Cerebellar cortex (tissue), 1 donor: ENCODE measurements at regions not wholly inside any gene's neighbourhood (a gene's known extent, or its start where the extent isn't known, plus 50 kb on each side); places are given as distances from the start of the nearest gene placed in this dataset.
A peak's percentile ranks its signal among the peaks of the same experiment; 100 is the strongest.

Experiments
- DNase-seq: peaks from one replicate; pipeline ENCODE4 v3.0.0-alpha.2; 2015; ENCODE audit warnings: low spot score

DNA sequence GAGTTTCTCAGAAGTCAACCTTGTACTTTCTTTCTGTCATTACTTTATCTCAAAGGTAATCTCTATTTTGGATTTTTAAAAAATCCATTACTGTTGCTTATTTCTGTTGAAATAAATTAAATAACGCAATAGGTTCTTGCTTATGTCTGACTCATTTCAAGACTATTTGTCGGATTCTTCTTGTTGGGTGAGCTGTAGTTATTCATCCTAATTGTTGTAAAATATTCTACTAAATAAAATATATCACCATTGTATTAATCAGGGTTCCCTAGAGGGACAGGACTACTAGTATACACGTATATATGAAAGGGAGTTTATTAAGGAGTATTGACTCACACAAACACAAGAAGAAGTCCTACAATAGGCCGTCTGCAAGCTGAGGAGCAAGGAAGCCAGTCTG lies 403.9 kb upstream of the CYRIA start:
- no peak for DNase-seq

DNA sequence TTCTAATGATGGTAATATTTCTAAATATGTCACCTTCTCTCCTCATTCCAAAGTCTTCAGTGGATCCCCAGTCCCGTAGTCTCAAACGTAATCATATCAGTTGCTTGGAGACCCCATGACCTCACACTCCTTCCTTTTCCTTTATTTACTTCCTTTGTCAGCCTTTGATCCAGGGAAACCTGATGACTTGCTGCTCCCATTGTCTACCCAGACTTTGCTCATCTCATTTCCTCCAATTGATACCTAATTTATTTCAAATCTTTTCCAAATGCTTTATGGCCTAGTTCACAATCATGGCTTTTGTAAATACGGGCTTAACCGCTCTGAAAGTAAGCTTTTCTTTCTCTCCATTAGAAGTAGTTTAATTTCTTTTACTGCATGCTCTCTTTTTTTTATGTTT lies 402.4 kb upstream of the CYRIA start:
- DNase-seq, result no peak

DNA sequence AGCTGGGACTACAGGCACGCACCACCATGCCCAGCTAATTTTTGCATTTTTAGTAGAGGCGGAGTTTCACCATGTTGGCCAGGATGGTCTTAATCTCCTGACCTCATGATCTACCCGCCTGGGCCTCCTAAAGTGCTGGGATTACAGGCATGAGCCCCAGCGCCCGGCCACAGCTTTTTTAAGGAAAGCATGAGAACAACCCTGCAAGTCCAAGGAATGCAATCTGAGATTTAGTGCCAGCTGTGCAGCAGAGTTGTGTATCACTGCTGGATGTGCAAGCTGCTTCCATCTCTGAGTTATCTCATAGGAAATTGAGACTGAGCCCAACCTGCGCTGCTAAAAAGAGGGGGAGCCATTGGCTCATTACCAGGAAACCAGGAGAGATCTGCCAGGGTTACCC lies 399.9 kb upstream of the CYRIA start:
- DNase-seq, result no peak

DNA sequence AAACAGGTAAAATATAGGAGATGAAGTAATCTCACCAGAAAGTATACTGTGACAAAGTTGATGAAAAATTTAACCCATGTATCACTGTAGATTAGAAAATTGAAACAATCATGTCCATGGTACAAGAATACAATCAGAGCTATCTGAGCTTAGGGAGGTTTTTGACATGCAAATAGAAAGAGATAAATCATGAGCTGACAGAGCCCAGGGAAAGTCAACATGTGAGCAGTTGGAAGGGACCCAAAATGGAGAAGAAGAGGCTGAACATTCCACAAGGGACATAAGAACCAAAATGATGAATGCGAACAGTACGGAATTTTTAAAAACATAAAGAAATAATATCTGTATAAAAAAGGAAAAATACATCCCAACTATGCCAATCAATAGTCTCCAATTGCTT lies 395.4 kb upstream of the CYRIA start:
- no peak for DNase-seq

DNA sequence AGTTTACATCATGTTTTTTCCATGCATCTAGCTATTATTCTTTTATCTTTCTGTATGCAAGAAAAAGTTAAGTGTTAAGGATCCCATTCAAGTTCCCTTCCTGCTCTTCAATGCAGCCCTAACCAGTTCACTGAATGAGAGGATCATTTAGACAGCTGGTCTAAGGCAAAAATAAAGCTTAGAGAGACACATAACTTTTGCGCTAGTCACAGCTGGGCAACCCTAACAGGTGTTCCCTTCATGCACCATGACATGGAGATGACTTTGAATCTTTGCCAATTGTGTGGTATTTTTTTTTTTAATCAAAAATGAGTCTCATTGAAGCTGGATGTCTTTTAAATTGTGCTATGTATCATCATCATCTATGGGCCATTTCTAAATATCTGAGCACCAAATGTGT lies 393.8 kb upstream of the CYRIA start:
- no peak for DNase-seq

DNA sequence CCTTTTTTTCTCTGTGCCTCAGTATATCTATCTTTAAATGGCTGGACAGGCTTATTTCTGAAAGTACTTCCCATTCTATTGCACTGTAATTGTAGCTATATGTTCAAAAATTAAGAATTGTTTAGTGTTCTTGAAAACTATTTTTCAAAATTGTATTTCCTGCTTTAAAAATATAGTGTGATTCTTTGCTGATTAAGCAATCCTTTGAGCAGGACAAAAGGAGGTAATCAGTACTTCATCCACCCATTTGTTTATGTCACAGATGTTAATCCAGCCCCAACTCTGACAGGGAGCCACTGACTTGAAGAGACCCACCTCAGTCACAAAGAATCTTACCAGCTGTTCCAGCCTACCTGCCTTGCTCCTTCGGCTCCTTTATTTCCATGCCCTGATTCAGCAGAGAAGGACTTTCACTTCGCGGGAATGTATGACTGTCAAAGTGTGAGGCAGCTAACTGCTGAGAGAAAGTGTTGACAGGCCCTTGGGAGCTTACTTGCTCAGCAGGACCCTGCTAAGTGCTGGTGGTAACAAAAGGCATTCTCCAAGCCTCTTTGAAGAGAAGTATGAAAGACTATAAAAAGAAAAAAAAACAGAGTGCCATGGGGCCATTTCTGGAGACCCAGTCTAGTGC lies 393.3 kb upstream of the CYRIA start:
- no peak for DNase-seq

DNA sequence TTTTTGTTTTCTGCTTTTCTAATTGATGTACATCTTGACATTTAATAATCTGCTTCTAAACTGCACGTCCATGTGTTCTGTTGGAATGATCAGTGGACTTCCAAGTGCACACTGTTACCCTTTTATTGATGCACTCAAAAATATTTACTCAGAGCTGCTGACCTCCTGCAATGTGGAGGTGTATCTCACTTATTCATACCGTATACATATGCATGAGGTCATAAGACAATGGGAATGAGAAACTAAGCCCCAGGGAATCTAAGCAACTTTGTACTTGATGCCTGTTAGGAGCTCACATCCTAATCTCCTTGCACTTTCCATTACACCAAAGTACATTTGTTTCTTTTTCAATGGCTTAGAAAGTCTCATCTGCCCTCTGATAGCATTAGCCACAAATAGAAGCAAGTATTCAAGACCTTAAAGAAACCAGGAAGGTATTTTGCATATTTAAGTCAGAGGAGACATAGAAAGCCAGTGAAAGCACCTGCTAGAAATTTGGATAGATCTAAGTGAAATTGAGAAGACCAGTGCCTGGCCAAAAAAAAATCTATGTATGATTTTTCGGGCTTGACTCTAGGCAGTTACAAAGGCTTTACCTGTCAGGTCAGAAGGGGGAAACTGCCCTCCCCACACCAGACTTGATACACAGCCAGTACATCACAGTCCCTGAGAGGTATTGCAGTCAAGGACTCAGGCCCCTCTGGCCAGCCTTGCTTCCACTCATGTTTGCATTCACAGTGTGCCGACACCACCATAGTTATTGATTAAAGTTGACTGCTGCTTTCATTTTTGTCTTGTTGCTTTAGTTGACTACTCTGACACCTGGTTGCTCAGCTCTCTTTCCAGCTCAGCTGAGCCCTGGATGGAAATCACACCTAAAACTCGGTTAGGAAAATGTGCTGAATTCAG lies 391.7 kb upstream of the CYRIA start:
- DNase-seq, result no peak

DNA sequence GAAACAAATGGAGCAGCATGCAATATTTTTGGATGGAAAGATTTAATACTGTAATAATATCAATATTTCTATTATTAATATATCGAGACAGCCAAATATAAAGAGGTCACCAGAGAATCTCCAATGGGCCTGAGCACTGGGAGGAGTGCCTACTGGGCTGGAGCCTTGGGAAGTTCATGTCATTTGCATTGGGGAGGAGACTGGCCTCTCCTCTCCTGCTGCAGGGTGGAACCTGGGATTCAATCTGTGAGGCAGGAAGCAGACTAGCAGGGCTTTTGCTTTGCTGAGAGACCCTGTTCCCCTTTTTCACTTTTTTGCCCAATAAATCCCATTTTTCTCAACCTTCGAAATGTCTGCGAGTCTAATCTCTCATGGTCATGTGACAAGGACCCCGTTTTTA lies 390.6 kb upstream of the CYRIA start:
- no peak for DNase-seq

DNA sequence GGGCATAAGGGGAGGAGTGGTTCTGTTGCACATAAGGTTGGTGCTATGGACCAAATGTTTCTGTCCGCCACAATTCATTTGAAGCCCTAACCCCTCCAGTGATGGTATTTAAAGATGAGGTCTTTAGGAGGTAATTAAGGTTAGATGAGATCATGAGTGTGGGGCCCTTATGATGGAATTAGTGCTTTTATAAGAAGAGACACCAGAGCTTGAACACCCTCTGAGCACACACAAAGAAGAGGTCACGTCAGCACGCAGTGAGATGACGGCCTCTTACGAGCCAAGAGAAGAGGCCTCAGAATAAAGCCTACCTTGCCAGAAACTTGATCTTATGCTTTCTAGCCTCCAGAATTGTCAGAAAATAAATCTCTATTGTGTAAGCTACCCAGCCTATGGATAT lies 386.4 kb upstream of the CYRIA start:
- DNase-seq, result no peak

DNA sequence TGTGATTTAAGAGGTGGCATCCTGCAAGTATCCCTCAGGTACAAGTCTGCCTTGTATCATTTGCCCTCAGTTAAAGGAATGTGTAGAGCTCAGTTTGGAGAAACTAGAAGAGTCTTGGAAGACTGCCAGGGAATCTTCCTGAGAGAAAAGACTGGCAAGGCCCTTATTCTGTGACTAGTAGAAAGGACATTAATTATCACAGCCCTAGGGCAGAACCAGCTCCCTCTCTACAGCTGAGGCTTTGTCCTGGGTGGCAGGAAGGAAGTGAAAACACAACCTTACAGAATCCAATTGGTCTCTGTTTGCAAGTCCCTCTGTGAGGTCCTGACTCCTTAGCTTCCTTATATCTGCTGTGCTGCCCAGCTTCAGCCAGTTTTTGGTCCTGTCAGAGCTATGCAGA lies 385.9 kb upstream of the CYRIA start:
- DNase-seq, result peak; percentile 4

DNA sequence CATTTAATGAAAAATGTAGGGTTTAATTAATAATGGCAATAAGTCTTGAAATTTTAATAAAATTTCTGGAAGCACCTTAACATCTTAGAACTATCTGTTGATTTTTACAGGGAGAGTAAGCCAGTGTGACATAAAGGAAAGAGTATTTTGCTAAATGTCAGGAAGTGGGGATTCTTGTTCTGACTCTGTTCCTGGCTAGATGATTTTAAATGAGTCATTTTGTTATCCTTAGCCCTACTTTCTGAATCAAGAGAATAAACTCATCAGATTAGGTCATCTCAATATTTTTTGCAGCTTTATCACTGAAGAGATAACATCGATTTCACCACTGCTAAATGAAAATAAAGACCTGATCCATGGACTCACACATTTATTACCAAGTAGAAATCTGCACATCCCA lies 377.5 kb upstream of the CYRIA start:
- no peak for DNase-seq

DNA sequence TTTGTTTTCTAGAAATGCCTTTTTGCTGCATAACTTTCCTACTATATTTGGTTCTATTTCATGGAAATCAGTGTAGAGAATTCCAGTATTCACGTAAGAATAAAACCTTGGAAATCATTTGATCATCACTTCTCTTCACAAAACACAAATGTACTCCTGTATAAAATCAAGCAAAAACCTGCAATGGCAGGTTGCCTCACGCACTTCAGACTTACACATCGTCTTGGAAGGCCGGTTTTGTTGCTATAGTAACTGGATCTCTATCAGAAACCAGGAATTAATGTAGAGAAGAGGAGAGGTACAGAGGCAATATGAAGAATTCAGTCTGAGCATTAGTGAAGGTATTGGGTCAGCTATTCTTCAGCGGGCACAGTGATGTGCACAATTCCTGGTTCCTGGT lies 370.7 kb upstream of the CYRIA start:
- no peak for DNase-seq

DNA sequence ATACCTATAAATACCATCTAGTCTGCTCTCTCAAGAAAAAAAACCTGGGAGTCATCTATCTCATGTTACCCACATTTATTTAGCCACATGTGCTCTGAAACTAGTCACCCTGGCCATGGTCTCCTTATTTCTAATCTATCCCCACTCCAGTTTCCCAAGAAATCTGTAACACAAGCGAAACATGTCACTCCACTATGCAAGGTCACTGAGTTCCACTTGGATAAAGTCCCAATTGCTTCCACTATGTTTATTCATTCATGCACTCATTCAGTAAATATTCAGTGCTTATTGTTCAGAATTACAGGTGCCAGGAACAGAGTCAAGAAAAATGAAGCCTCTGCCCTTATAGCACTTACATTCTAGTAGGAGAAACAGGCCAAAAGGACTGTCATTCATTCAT lies 369.4 kb upstream of the CYRIA start:
- no peak for DNase-seq

DNA sequence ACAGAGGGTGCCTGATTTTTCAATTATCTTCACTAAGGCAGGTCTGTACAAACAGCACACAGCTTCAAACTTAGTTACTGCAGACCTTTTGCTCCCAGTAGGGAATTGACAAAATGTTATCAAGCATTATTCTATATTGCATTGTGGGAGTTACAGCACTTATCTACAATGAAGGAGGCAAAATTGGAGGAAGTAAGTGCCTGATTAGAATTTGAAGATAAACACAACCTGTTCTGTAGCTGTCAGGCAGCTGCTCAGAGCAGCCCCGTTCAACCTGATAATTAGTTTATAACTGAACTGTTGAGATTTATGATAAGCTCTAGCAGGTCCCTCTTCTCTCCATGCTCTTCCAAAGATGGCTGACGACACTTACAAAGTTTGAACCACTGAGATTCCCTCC lies 364.4 kb upstream of the CYRIA start:
- no peak for DNase-seq

DNA sequence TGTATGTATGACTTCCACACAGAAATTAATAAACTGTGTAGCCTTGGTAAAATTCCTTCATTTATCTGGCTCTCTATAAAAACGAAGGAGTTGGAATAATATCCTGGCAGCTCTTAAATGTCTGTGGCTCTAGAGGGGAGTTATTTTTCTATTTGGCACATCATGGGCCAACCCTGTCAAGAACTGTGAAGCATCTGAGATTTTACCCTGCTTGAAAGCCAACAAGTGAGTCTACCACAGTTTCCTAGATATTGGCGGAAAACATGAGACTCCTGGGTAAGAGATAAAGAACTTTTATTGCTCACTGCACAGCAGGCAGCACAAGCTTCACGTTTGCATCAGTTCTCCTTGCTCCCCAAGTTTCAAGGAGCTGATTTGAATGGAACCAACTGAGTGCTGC lies 346.7 kb upstream of the CYRIA start:
- no peak for DNase-seq

DNA sequence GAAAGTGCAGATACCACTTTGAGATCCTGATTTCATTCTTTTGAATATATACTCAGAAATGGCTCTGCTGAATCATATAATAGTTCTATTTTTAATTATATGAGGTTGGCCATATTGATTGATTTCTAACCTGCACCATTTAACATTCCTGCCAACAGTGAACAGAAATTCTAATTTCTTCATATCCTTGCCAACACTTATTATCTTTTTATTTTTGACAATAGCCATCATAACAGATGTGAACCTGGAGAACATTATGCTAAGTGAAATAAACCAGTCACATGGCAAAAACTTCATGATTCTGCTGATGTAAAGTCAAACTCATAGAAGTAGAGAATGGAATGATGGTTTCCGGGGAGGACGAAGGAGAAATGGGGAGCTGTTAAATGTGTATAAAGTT lies 344.5 kb upstream of the CYRIA start:
- no peak for DNase-seq

DNA sequence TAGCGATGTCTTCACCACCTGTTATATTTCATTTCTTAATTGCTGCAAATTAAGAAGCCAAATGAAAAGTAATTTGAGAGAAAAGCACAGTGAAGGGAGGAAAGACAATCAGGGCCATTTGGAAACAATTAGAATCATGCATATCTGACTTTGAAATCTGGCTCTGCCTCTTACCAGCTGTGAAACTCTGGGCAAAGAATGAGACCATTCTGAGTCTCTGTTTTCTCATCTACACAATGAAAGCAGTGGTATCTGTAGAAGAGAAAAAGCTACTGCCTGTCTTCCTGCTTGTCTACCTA lies 334.5 kb upstream of the CYRIA start:
- DNase-seq, result no peak

DNA sequence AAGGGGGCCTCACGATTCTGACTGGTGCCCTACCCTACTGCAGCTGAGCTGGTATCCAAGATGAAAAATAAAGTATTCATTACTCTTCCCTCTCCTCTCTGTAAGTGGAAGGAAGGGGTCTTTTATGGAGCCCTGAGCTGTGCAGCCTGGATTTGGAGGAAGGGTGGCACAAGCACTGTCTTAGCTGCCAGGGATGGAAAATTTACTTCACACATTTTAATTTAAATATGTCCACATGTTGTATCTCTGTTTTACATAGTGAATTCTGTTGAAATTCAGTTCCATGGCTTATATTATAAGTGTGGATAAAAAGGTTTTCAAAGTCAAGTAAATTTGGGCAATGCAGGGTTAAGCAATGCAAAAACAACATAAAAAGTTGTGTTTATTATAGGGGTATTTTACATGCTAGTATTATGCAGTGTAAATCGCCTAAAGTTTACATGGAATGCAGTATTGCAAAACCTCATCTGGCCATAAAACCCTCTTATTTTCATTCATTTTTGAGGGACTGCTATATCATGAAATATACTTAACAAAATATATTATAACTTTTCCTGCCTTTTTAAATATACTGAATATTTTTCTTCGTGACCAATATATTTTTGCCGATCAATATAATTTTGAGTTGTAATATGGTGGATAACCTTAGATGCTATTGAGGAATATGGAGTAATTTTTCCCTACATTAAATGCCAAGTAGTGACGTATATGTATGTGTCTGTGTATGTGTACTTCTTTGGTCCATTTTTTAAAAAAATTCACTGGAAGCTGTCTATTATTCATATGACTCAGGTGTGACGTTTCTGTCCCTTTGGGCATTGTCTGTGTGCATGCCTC lies 333.9 kb upstream of the CYRIA start:
- no peak for DNase-seq

DNA sequence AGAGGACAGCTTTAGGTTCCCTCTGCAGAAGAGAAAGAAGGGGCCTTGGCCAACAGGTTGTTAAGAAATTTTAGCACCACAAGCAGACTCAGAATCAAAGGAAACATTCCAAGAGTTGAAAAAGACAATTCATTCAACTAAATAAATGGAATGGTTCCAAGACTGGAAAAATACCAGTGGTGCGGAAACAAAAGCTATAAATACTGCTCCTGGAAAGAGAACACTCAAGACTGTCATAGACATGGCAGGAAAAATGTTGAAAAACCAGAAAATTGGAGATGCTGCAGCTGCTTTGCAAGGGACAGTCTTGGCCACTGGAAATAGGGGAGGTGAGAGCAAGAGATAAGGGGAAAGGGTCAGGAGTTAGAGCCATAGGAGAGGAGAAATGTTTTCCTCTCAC lies 312.7 kb upstream of the CYRIA start:
- DNase-seq, result no peak

DNA sequence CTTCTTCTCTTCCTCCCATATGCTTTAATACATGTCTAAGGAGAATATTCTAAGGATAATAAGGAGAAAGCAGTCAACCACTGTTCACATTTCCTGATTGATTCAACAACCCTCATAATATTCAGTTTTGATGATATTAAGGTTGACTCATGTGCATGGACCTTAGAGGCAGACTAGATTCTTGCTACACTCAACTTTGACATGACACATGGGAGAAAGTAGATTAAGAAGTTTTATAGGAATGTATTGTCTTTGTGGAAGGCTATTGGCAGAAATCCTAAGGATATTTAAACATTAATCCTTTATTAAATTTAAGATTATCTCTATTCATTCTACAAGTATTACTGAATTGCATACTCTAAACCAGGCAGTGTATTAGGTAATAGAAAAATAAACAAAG lies 309.1 kb upstream of the CYRIA start:
- DNase-seq, result no peak

DNA sequence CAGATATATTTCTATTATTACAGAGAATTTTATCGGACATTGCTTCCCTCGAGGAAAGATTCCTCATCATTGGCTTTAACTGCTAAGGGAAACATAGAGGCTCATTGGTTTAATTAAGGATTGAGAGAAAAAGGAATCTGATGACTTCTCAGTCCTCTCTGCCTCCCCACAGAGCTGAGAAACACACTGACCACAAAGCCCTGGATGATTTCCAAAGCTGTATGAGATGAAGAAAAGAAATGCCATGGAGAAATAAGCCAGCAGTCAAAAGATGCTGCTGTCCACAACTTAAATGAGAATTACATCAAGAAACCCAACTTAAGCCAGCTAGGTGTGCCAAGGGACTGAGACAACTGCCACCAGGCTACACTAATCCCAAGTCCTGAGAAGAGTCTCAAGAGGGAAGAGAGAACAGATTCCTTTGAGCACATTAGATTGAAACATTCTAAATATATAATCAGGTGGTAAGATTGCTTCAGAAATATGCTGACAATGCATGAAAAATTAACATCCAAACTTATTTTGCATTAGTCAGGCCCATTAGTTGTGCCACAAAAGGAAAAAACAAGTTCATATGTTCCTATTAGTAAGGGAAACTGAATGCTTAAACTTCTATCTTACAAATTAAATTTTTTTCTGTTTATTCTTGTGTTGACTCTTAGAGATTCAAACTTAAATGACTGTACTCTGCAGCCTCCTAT lies 308.1 kb upstream of the CYRIA start:
- DNase-seq, result no peak

DNA sequence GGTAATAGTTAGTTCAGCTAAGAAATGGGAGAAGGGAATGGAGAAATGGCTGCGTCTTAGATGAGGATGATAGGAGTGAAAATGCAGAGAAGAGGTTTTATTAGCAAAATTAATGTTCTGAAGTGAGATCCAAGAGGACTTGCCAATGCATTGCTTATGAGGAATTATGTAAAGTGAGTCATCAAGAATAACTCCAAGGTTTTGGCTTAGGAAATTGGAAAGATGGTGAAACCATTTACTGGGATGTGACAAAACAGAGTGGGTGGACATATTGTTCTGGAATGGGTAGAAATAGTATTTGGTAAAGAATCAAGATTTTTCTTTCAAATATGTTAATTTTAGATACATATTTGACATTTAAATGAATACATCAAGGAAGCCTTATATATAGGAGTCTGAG lies 306.6 kb upstream of the CYRIA start:
- no peak for DNase-seq
